ENCODE measurements at regions not wholly inside any gene's neighbourhood (a gene's known extent, or its start where the extent isn't known, plus 50 kb on each side); places are given as distances from the start of the nearest gene placed in this dataset.

- DNase-seq, result no peak
Measured at GRCh38 chr2:215681799-215682596, 246.1 kb upstream of the FN1 start.

- DNase-seq, result no peak
Measured at GRCh38 chr2:215680605-215681598, 245.0 kb upstream of the FN1 start.

- DNase-seq, result no peak
Measured at GRCh38 chr2:215678094-215678493, 242.2 kb upstream of the FN1 start.

GRCh38 chr2:215677481-215677880, 241.6 kb upstream of the FN1 start:
- no peak for DNase-seq

GRCh38 chr2:215672406-215672805, 236.5 kb upstream of the FN1 start:
- DNase-seq, result no peak

GRCh38 chr2:215671691-215672090, 235.8 kb upstream of the FN1 start:
- no peak for DNase-seq

- no peak for DNase-seq
Measured at GRCh38 chr2:215671244-215671643, 235.4 kb upstream of the FN1 start.

GRCh38 chr2:215670396-215670795, 234.5 kb upstream of the FN1 start:
- no peak for DNase-seq

- no peak for DNase-seq
Measured at GRCh38 chr2:215668378-215668775, 232.5 kb upstream of the FN1 start.

GRCh38 chr2:215667585-215668377, 231.9 kb upstream of the FN1 start:
- no peak for DNase-seq

- peak; percentile 12 for DNase-seq
Measured at GRCh38 chr2:215664847-215665525, 229.1 kb upstream of the FN1 start.

- DNase-seq, result no peak
Measured at GRCh38 chr2:215662715-215663114, 226.8 kb upstream of the FN1 start.

GRCh38 chr2:215660687-215661086, 224.8 kb upstream of the FN1 start:
- DNase-seq, result no peak

- DNase-seq, result no peak
Measured at GRCh38 chr2:215659650-215660049, 223.8 kb upstream of the FN1 start.

GRCh38 chr2:215658635-215659305, 222.9 kb upstream of the FN1 start:
- DNase-seq, result no peak

- no peak for DNase-seq
Measured at GRCh38 chr2:215657844-215658243, 222.0 kb upstream of the FN1 start.

- no peak for DNase-seq
Measured at GRCh38 chr2:215654148-215654819, 218.4 kb upstream of the FN1 start.

GRCh38 chr2:215653344-215654030, 217.6 kb upstream of the FN1 start:
- DNase-seq, result no peak

- DNase-seq, result no peak
Measured at GRCh38 chr2:215652388-215652787, 216.5 kb upstream of the FN1 start.

GRCh38 chr2:215651412-215651811, 215.5 kb upstream of the FN1 start:
- DNase-seq, result no peak
